ENCODE measurements at regions not wholly inside any gene's neighbourhood (a gene's known extent, or its start where the extent isn't known, plus 50 kb on each side); places are given as distances from the start of the nearest gene placed in this dataset.

GRCh38 chr18:77985526-77986281, 736.1 kb downstream of the GALR1 start:
- TF ChIP-seq POLR2AphosphoS5 (IDR thresholded peaks at IDR 0.05) (no peak), CTCF (IDR thresholded peaks at IDR 0.05; ENCODE audit: poor library complexity, severe bottlenecking) (no peak), EP300 (conservative IDR thresholded peaks at IDR 0.05; ENCODE audit: poor library complexity, severe bottlenecking) (no peak), TAF1 (IDR thresholded peaks at IDR 0.05; ENCODE audit: low read depth) (no peak), EZH2 (IDR thresholded peaks at IDR 0.05; ENCODE audit: borderline replicate concordance, insufficient read depth, low read length, poor library complexity, severe bottlenecking) (no peak)
